ENCODE measurements at regions not wholly inside any gene's neighbourhood (a gene's known extent, or its start where the extent isn't known, plus 50 kb on each side); places are given as distances from the start of the nearest gene placed in this dataset.
"Not testable (repeated sequence)": the region's sequence is repeated elsewhere in the genome, so short reads cannot be mapped to it uniquely, and the experiment has no call there.

GRCh38 chr2:186093174-186093573 lies 354.6 kb downstream of the FSIP2 start:
- DNase-seq: no peak

GRCh38 chr2:186098821-186099220 lies 360.2 kb downstream of the FSIP2 start:
- no peak for DNase-seq

- DNase-seq: no peak
These were observed 361.2 kb downstream of the FSIP2 start for GRCh38 chr2:186099826-186100225.

- no peak for DNase-seq
These were observed 362.0 kb downstream of the FSIP2 start for GRCh38 chr2:186100636-186101035.

GRCh38 chr2:186101616-186102015 lies 363.0 kb downstream of the FSIP2 start:
- DNase-seq: no peak

GRCh38 chr2:186103276-186103675 lies 364.7 kb downstream of the FSIP2 start:
- no peak for DNase-seq

- DNase-seq: no peak
These were observed 366.6 kb downstream of the FSIP2 start for GRCh38 chr2:186105016-186105724.

GRCh38 chr2:186108470-186108869 lies 369.9 kb downstream of the FSIP2 start:
- DNase-seq: no peak

GRCh38 chr2:186113284-186113683 lies 372.8 kb upstream of the ZC3H15 start:
- DNase-seq: no peak

GRCh38 chr2:186125156-186125555 lies 360.9 kb upstream of the ZC3H15 start:
- no peak for DNase-seq

- DNase-seq: no peak
These were observed 360.4 kb upstream of the ZC3H15 start for GRCh38 chr2:186125625-186126024.

- no peak for DNase-seq
These were observed 359.9 kb upstream of the ZC3H15 start for GRCh38 chr2:186126181-186126580.

GRCh38 chr2:186129767-186130581 lies 356.1 kb upstream of the ZC3H15 start:
- DNase-seq: no peak

- DNase-seq: no peak
These were observed 355.1 kb upstream of the ZC3H15 start for GRCh38 chr2:186130748-186131641.

- DNase-seq: no peak
These were observed 350.4 kb upstream of the ZC3H15 start for GRCh38 chr2:186135686-186136085.

GRCh38 chr2:186136860-186137259 lies 349.2 kb upstream of the ZC3H15 start:
- DNase-seq: no peak

- DNase-seq: peak; percentile 57
These were observed 347.2 kb upstream of the ZC3H15 start for GRCh38 chr2:186138845-186139244.

- no peak for DNase-seq
These were observed 327.0 kb upstream of the ZC3H15 start for GRCh38 chr2:186159101-186159500.

GRCh38 chr2:186164325-186164724 lies 321.7 kb upstream of the ZC3H15 start:
- no peak for DNase-seq

GRCh38 chr2:186170693-186171092 lies 315.4 kb upstream of the ZC3H15 start:
- no peak for DNase-seq

- no peak for DNase-seq
These were observed 304.4 kb upstream of the ZC3H15 start for GRCh38 chr2:186181625-186182024.

- not testable (repeated sequence) for DNase-seq
These were observed 303.7 kb upstream of the ZC3H15 start for GRCh38 chr2:186182366-186182765.
